ENCODE measurements at regions not wholly inside any gene's neighbourhood (a gene's known extent, or its start where the extent isn't known, plus 50 kb on each side); places are given as distances from the start of the nearest gene placed in this dataset.

- no peak for DNase-seq (ENCODE audit: low read depth in 3 of 3, low spot score in 2 of 3)
Measured at GRCh38 chr4:145348291-145348690, 133.4 kb upstream of the SMAD1 start.

- DNase-seq (ENCODE audit: low read depth in 3 of 3, low spot score in 2 of 3): no peak
Measured at GRCh38 chr4:145347684-145348083, 134.0 kb upstream of the SMAD1 start.

GRCh38 chr4:145346081-145346480 lies 135.6 kb upstream of the SMAD1 start:
- no peak for DNase-seq (ENCODE audit: low read depth in 3 of 3, low spot score in 2 of 3)

GRCh38 chr4:145345401-145345800 lies 136.3 kb upstream of the SMAD1 start:
- no peak for DNase-seq (ENCODE audit: low read depth in 3 of 3, low spot score in 2 of 3)

GRCh38 chr4:145341381-145341780 lies 140.3 kb upstream of the SMAD1 start:
- DNase-seq (ENCODE audit: low read depth in 3 of 3, low spot score in 2 of 3): no peak

GRCh38 chr4:145340071-145340675 lies 141.5 kb upstream of the SMAD1 start:
- DNase-seq (ENCODE audit: low read depth in 3 of 3, low spot score in 2 of 3): no peak

GRCh38 chr4:145339075-145339725 lies 142.5 kb upstream of the SMAD1 start:
- DNase-seq (ENCODE audit: low read depth in 3 of 3, low spot score in 2 of 3): no peak

- no peak for DNase-seq (ENCODE audit: low read depth in 3 of 3, low spot score in 2 of 3)
Measured at GRCh38 chr4:145338568-145338967, 143.1 kb upstream of the SMAD1 start.

- no peak for DNase-seq (ENCODE audit: low read depth in 3 of 3, low spot score in 2 of 3)
Measured at GRCh38 chr4:145337391-145337790, 144.3 kb upstream of the SMAD1 start.

GRCh38 chr4:145333786-145334185 lies 147.9 kb upstream of the SMAD1 start:
- no peak for DNase-seq (ENCODE audit: low read depth in 3 of 3, low spot score in 2 of 3)

- no peak for DNase-seq (ENCODE audit: low read depth in 3 of 3, low spot score in 2 of 3)
Measured at GRCh38 chr4:145326491-145326890, 146.1 kb upstream of the OTUD4 start.

- no peak for DNase-seq (ENCODE audit: low read depth in 3 of 3, low spot score in 2 of 3)
Measured at GRCh38 chr4:145324161-145324560, 143.8 kb upstream of the OTUD4 start.

- DNase-seq (ENCODE audit: low read depth in 3 of 3, low spot score in 2 of 3): peak in 2 of 3 donors; percentile 19 to 23
Measured at GRCh38 chr4:145320294-145320693, 139.9 kb upstream of the OTUD4 start.

- no peak for DNase-seq (ENCODE audit: low read depth in 3 of 3, low spot score in 2 of 3)
Measured at GRCh38 chr4:145319751-145320150, 139.4 kb upstream of the OTUD4 start.

GRCh38 chr4:145316897-145317574 lies 136.6 kb upstream of the OTUD4 start:
- no peak for DNase-seq (ENCODE audit: low read depth in 3 of 3, low spot score in 2 of 3)

GRCh38 chr4:145315811-145316225 lies 135.4 kb upstream of the OTUD4 start:
- no peak for DNase-seq (ENCODE audit: low read depth in 3 of 3, low spot score in 2 of 3)

GRCh38 chr4:145308598-145308997 lies 128.2 kb upstream of the OTUD4 start:
- no peak for DNase-seq (ENCODE audit: low read depth in 3 of 3, low spot score in 2 of 3)

GRCh38 chr4:145307763-145308430 lies 127.5 kb upstream of the OTUD4 start:
- no peak for DNase-seq (ENCODE audit: low read depth in 3 of 3, low spot score in 2 of 3)

- no peak for DNase-seq (ENCODE audit: low read depth in 3 of 3, low spot score in 2 of 3)
Measured at GRCh38 chr4:145307120-145307519, 126.7 kb upstream of the OTUD4 start.

GRCh38 chr4:145302725-145303124 lies 122.3 kb upstream of the OTUD4 start:
- DNase-seq (ENCODE audit: low read depth in 3 of 3, low spot score in 2 of 3): no peak

- no peak for DNase-seq (ENCODE audit: low read depth in 3 of 3, low spot score in 2 of 3)
Measured at GRCh38 chr4:145301386-145302080, 121.1 kb upstream of the OTUD4 start.

Measured in right renal cortex interstitium (tissue), 3 donors.